ENCODE measurements at regions not wholly inside any gene's neighbourhood (a gene's known extent, or its start where the extent isn't known, plus 50 kb on each side); places are given as distances from the start of the nearest gene placed in this dataset.

GRCh38 chr7:133165529-133165928, 83.6 kb upstream of the CHCHD3 start:
- TF ChIP-seq RAD21 (IDR thresholded peaks at IDR 0.05; ENCODE audit: low read depth), result no peak
- TF ChIP-seq REST (IDR thresholded peaks at IDR 0.05; ENCODE audit: low read depth), result no peak
- no peak for TF ChIP-seq NFIC (IDR thresholded peaks at IDR 0.05)
- TF ChIP-seq TCF12 (IDR thresholded peaks at IDR 0.05; ENCODE audit: low read depth), result no peak
- TF ChIP-seq CEBPB (IDR thresholded peaks at IDR 0.05), result no peak
- no peak for TF ChIP-seq TAF1 (IDR thresholded peaks at IDR 0.05; ENCODE audit: low read depth)
- no peak for TF ChIP-seq CREB1 (IDR thresholded peaks at IDR 0.05; ENCODE audit: low read depth)

Data from Ishikawa (cell line).